DND-41 (cell line): ENCODE measurements at regions not wholly inside any gene's neighbourhood (a gene's known extent, or its start where the extent isn't known, plus 50 kb on each side); places are given as distances from the start of the nearest gene placed in this dataset.

Experiments used
- CTCF ChIP-seq: IDR thresholded peaks from 2 replicates; pipeline ENCODE4 v1.5.1; 2012; ENCODE audit warnings: borderline replicate concordance, low read length, moderate library complexity, mild to moderate bottlenecking; ENCODE audit not compliant: poor library complexity, severe bottlenecking; ENCODE audit errors: extremely low read depth
- EZH2 ChIP-seq: IDR thresholded peaks from 3 replicates; pipeline ENCODE4 v1.6.1; 2012; ENCODE audit warnings: borderline replicate concordance, low read depth, mild to moderate bottlenecking, moderate library complexity, low read length, inconsistent platforms; ENCODE audit not compliant: severe bottlenecking

GRCh38 chr16:80056324-80056723 lies 455.8 kb upstream of the MAF start:
- TF ChIP-seq EZH2: no peak
- TF ChIP-seq CTCF: no peak
